ENCODE measurements at regions not wholly inside any gene's neighbourhood (a gene's known extent, or its start where the extent isn't known, plus 50 kb on each side); places are given as distances from the start of the nearest gene placed in this dataset.

DNA sequence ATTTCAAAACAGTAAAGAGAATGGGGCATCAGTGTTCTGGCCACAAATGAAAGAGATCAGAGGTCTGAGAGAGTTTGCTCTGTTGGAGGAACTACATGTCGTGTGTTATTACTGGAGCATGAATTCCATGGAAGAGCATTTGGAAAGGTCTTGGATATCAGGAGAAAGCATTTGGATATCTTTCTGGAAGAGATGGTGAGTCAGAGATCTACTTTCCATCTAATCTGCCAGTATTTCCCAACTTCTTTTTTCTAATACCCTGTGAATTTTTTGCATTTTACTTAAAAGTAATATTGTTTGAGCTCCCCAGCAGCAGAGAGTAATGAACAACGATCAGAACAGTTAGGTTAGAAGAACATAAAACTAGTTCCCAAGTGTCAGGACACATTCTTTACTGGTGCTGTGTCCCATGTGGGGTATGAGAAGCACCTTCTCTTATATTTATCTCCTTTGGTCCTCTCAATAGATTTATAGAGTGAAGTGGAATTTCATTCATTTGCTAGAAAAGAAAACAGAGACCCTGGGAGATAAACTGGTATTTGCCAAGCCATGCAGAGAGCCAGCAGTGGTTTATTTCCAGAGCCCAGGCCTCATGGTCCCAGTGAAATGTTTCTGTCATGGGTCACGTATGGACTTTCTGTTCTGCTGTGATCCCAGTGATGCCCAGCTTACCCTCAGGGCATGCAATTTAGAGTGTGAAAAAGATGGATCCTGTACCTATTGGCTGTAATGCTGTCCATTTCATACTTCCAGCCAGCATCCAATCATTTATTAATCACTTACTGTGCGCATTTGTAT lies 130.8 kb upstream of the NT5C1B start:
- no peak for DNase-seq
- intact Hi-C loops (cut with DNase I): no loop called here
- H3K27ac ChIP-seq: no peak overlapping the region
- no peaks in the 10 kb centered on the region for H3K27me3 ChIP-seq (ENCODE audit: low read depth)
- no peaks in the 10 kb centered on the region for H3K9me3 ChIP-seq
- no peak for ATAC-seq
- H3K36me3 ChIP-seq: no peaks in the 10 kb centered on the region
- no peaks in the 10 kb centered on the region for H3K4me1 ChIP-seq
- TF ChIP-seq CTCF (IDR thresholded peaks at IDR 0.05): no peak
- H3K4me3 ChIP-seq: no peak overlapping the region

GRCh38 chr2:18708203-18708715 lies 118.9 kb upstream of the NT5C1B start:
- no peak overlapping the region for H3K27ac ChIP-seq
- no peak for DNase-seq
- intact Hi-C loops (cut with DNase I): no loop called here
- H3K27me3 ChIP-seq (ENCODE audit: low read depth): no peaks in the 10 kb centered on the region
- H3K36me3 ChIP-seq: no peaks in the 10 kb centered on the region
- H3K4me3 ChIP-seq: no peak overlapping the region
- H3K4me1 ChIP-seq: no peaks in the 10 kb centered on the region
- no peak for TF ChIP-seq CTCF (IDR thresholded peaks at IDR 0.05)
- no peak for ATAC-seq
- no peaks in the 10 kb centered on the region for H3K9me3 ChIP-seq

GRCh38 chr2:18706001-18706400 lies 116.6 kb upstream of the NT5C1B start:
- no peak for ATAC-seq
- no peak overlapping the region for H3K27ac ChIP-seq
- no peak for DNase-seq
- H3K4me3 ChIP-seq: no peak overlapping the region
- H3K4me1 ChIP-seq: no peaks in the 10 kb centered on the region
- H3K27me3 ChIP-seq (ENCODE audit: low read depth): no peaks in the 10 kb centered on the region
- intact Hi-C loops (cut with DNase I): no loop called here
- no peaks in the 10 kb centered on the region for H3K36me3 ChIP-seq
- no peaks in the 10 kb centered on the region for H3K9me3 ChIP-seq
- no peak for TF ChIP-seq CTCF (IDR thresholded peaks at IDR 0.05)

DNA sequence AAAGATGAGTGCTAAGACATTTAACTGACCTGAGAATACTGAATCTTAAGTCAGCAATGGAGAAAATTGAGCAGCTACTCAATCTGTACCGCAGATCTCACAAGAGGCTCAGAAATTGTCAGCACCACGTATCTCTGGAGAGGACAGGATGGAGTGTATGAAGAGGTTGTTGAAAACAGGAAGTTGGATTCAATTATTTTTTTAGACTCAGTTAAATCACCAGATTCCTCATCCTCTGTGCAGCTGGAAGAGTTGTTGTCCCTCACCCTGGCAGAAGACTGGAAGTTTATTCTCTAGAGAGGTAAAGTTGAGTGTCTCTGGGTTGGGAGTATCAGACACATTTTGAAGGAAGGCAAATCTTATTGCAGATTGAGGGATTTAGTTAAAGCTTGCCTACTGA lies 114.9 kb upstream of the NT5C1B start:
- no peak for ATAC-seq
- intact Hi-C loops (cut with DNase I): no loop called here
- Histone ChIP-seq H3K4me1 (no peaks in the 10 kb centered on the region), H3K27me3 (ENCODE audit: low read depth) (no peaks in the 10 kb centered on the region), H3K4me3 (no peak overlapping the region), H3K9me3 (no peaks in the 10 kb centered on the region), H3K27ac (no peak overlapping the region), H3K36me3 (no peaks in the 10 kb centered on the region)
- no peak for DNase-seq
- no peak for TF ChIP-seq CTCF (IDR thresholded peaks at IDR 0.05)

DNA sequence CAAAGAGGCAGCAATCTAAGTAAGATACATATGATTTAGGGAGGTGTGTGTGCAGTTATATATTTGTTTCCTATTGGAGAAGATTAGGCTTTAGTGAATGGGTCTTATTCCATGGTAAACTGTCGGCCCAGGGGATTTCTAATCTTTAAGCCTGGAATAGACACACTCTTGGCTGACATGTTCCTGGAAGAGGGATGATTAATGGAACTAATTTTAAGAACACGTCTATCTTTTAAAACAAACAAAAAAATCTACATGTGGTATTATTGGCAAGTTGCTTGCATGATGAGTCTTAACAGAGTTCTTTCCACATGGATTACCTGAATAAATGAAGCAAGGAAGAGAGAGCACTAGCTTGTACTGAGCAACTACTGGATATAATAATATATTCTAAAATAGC lies 114.2 kb upstream of the NT5C1B start:
- intact Hi-C loops (cut with DNase I): no loop called here
- no peak for TF ChIP-seq CTCF (IDR thresholded peaks at IDR 0.05)
- Histone ChIP-seq H3K9me3 (no peaks in the 10 kb centered on the region), H3K4me1 (no peaks in the 10 kb centered on the region), H3K36me3 (no peaks in the 10 kb centered on the region), H3K27ac (no peak overlapping the region), H3K4me3 (no peak overlapping the region), H3K27me3 (ENCODE audit: low read depth) (no peaks in the 10 kb centered on the region)
- no peak for DNase-seq
- ATAC-seq: no peak

All from lower lobe of right lung (tissue), 2 donors.